Sigmoid colon (tissue), 6 donors: ENCODE measurements at regions not wholly inside any gene's neighbourhood (a gene's known extent, or its start where the extent isn't known, plus 50 kb on each side); places are given as distances from the start of the nearest gene placed in this dataset.

Source experiments
- DNase-seq: peaks from one replicate; pipeline ENCODE4 v3.0.0-alpha.2; 2019
- H3K27ac ChIP-seq, 4 donors: fragments of 200-600 bp; sonication (generic); one replicate each; pipeline ENCODE4 v1.5.1; 2016 to 2019; ENCODE audit warnings: mild to moderate bottlenecking in 1 of 4
- H3K27me3 ChIP-seq, 3 donors: fragments of 200-600 bp; sonication (generic); one replicate each; pipeline ENCODE4 v1.5.1; 2019; ENCODE audit warnings: mild to moderate bottlenecking in 1 of 3
- H3K36me3 ChIP-seq, 4 donors: fragments of 200-600 bp; sonication (generic); one replicate each; pipeline ENCODE4 v1.5.1; 2016 to 2019
- H3K4me1 ChIP-seq, 4 donors: fragments of 200-600 bp; sonication (generic); one replicate each; pipeline ENCODE4 v1.5.1; 2017 to 2019
- H3K4me3 ChIP-seq, 4 donors: fragments of 200-600 bp; sonication (generic); one replicate each; pipeline ENCODE4 v1.5.1; 2017 to 2019; ENCODE audit warnings: mild to moderate bottlenecking in 2 of 4, moderate library complexity in 1 of 4
- H3K9me3 ChIP-seq, 4 donors: fragments of 200-600 bp in 3 of 4; sonication (generic) in 3 of 4; one replicate each; pipeline versions ENCODE4 v1.5.1 to v1.6.1; 2013 to 2019
- CTCF ChIP-seq, 4 experiments: fragments of 450-650 bp in 3 of 4; fragments of 200-600 bp in 1 of 4; IDR thresholded peaks; one replicate each; pipeline ENCODE4 v1.5.1; 2016 to 2019; ENCODE audit warnings: antibody characterized with exemption in 4 of 4, mild to moderate bottlenecking in 3 of 4, moderate library complexity in 2 of 4
- EP300 ChIP-seq, 4 donors: sonication (generic); formaldehyde crosslinking; IDR thresholded peaks; one replicate each; pipeline ENCODE4 v1.6.1; 2017; ENCODE audit warnings: antibody characterized with exemption in 4 of 4
- POLR2A ChIP-seq, 2 donors: fragments of 450-650 bp; IDR thresholded peaks; one replicate each; pipeline ENCODE4 v1.6.1; 2016; ENCODE audit warnings: antibody characterized with exemption in 2 of 2, mild to moderate bottlenecking in 2 of 2, moderate library complexity in 2 of 2
- POLR2AphosphoS5 ChIP-seq, 4 donors: sonication (generic); formaldehyde crosslinking; IDR thresholded peaks; one replicate each; pipeline ENCODE4 v1.6.1; 2017; ENCODE audit warnings: antibody characterized with exemption in 4 of 4
- WGBS, 2 donors: extraction: QIAGEN DNeasy Blood & Tissue Kit; methylation state at CpG; one replicate each; pipeline ENCODE4 v1.1.7; 2013; 5-methylcytosine and 5-hydroxymethylcytosine counted together
- intact Hi-C: fragments of 100-400 bp; cut with DNase I; formaldehyde crosslinking; loops from one replicate; pipeline ENCODE4 v1.15.1; 2023
- donor health status: healthy with polysubstance abuse.
- donor health status: healthy.

- H3K27ac ChIP-seq, result no peak overlapping the region
- no peaks in the 10 kb centered on the region for H3K9me3 ChIP-seq
- H3K4me1 ChIP-seq, result no peaks in the 10 kb centered on the region
- DNase-seq, result no peak
- no peak overlapping the region for H3K4me3 ChIP-seq
- intact Hi-C loops, result no loop called here
- no peaks in the 10 kb centered on the region for H3K36me3 ChIP-seq
- WGBS, 2 donors, result 61 to 68% methylated on average over 1 of the region's 1 CpG
- TF ChIP-seq EP300 (IDR thresholded peaks at IDR 0.05) (no peak), POLR2A (IDR thresholded peaks at IDR 0.05) (no peak), CTCF (IDR thresholded peaks at IDR 0.05) (no peak), POLR2AphosphoS5 (IDR thresholded peaks at IDR 0.05) (no peak)
- no peaks in the 10 kb centered on the region for H3K27me3 ChIP-seq
Measured at GRCh38 chr11:28545536-28545935, 437.3 kb downstream of the METTL15 start.

GRCh38 chr11:28542561-28542960, 434.4 kb downstream of the METTL15 start:
- TF ChIP-seq CTCF (IDR thresholded peaks at IDR 0.05), result no peak
- no peak for TF ChIP-seq POLR2A (IDR thresholded peaks at IDR 0.05)
- no peak for TF ChIP-seq POLR2AphosphoS5 (IDR thresholded peaks at IDR 0.05)
- TF ChIP-seq EP300 (IDR thresholded peaks at IDR 0.05), result no peak
- H3K4me1 ChIP-seq, result no peaks in the 10 kb centered on the region
- no peaks in the 10 kb centered on the region for H3K27me3 ChIP-seq
- 85 to 86% methylated on average over 1 of the region's 1 CpG for WGBS, 2 donors
- H3K27ac ChIP-seq, result no peak overlapping the region
- no peak overlapping the region for H3K4me3 ChIP-seq
- no peaks in the 10 kb centered on the region for H3K9me3 ChIP-seq
- no peaks in the 10 kb centered on the region for H3K36me3 ChIP-seq
- intact Hi-C loops, result no loop called here
- no peak for DNase-seq

GRCh38 chr11:28539239-28540030, 431.2 kb downstream of the METTL15 start:
- intact Hi-C loops, result no loop called here
- no peaks in the 10 kb centered on the region for H3K4me1 ChIP-seq
- TF ChIP-seq POLR2AphosphoS5 (IDR thresholded peaks at IDR 0.05), result no peak
- no peak for TF ChIP-seq EP300 (IDR thresholded peaks at IDR 0.05)
- DNase-seq, result no peak
- no peaks in the 10 kb centered on the region for H3K36me3 ChIP-seq
- no peaks in the 10 kb centered on the region for H3K27me3 ChIP-seq
- no peak overlapping the region for H3K4me3 ChIP-seq
- no peak overlapping the region for H3K27ac ChIP-seq
- H3K9me3 ChIP-seq, result no peaks in the 10 kb centered on the region
- 74 to 81% methylated on average over 2 of the region's 2 CpGs for WGBS, 2 donors

DNA sequence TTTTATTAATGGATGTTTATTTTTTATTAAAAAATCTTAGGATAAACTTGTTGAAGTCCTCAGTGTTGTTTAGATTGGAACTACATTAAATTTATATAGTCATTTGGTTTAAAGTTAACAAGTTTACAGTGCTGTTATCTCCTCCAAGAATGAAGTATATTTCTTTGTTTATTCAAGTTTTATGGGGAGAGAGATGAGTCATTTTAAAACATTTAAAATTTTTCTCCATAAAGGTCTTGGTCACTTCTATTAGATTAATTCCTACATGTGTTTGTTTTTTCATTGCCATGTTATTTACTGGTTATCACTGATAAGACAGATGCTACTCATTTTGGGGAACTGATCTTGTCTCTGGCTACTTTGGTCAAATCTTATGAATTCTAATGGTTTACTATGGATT, 429.6 kb downstream of the METTL15 start:
- H3K27ac ChIP-seq, result no peak overlapping the region
- TF ChIP-seq EP300 (IDR thresholded peaks at IDR 0.05) (no peak), POLR2A (IDR thresholded peaks at IDR 0.05) (no peak), CTCF (IDR thresholded peaks at IDR 0.05) (no peak), POLR2AphosphoS5 (IDR thresholded peaks at IDR 0.05) (no peak)
- no peaks in the 10 kb centered on the region for H3K4me1 ChIP-seq
- H3K4me3 ChIP-seq, result no peak overlapping the region
- no peak for DNase-seq
- intact Hi-C loops, result no loop called here
- no peaks in the 10 kb centered on the region for H3K36me3 ChIP-seq
- no peaks in the 10 kb centered on the region for H3K9me3 ChIP-seq
- H3K27me3 ChIP-seq, result no peaks in the 10 kb centered on the region

- H3K27me3 ChIP-seq, result no peaks in the 10 kb centered on the region
- intact Hi-C loops, result no loop called here
- H3K36me3 ChIP-seq, result no peaks in the 10 kb centered on the region
- TF ChIP-seq POLR2AphosphoS5 (IDR thresholded peaks at IDR 0.05), result no peak
- TF ChIP-seq POLR2A (IDR thresholded peaks at IDR 0.05), result no peak
- no peak for TF ChIP-seq EP300 (IDR thresholded peaks at IDR 0.05)
- TF ChIP-seq CTCF (IDR thresholded peaks at IDR 0.05), result no peak
- no peaks in the 10 kb centered on the region for H3K9me3 ChIP-seq
- no peak overlapping the region for H3K27ac ChIP-seq
- no peak for DNase-seq
- no peak overlapping the region for H3K4me3 ChIP-seq
- no peaks in the 10 kb centered on the region for H3K4me1 ChIP-seq
- WGBS, 2 donors, result 89% methylated on average over 2 of the region's 2 CpGs
Measured at GRCh38 chr11:28536504-28537267, 428.5 kb downstream of the METTL15 start.
